ENCODE measurements at regions not wholly inside any gene's neighbourhood (a gene's known extent, or its start where the extent isn't known, plus 50 kb on each side); places are given as distances from the start of the nearest gene placed in this dataset.

- Histone ChIP-seq H3K4me3 (no peak overlapping the region), H4K20me1 (ENCODE audit: control insufficient read depth, insufficient read depth) (no peaks in the 10 kb centered on the region), H3K4me1 (ENCODE audit: control insufficient read depth, insufficient read depth, low read length) (no peaks in the 10 kb centered on the region), H3K4me2 (ENCODE audit: control insufficient read depth, insufficient read depth) (no peak overlapping the region), H3K27me3 (replicated peaks in 1 of 2; ENCODE audit: control insufficient read depth in 2 of 2, insufficient read depth in 2 of 2, low read length in 1 of 2) (no peaks in the 10 kb centered on the region; a peak in 1 of 4 replicates), H3K27ac (ENCODE audit: control insufficient read depth, insufficient read depth) (no peak overlapping the region), H3K79me2 (ENCODE audit: control insufficient read depth, insufficient read depth, low read length) (no peaks in the 10 kb centered on the region), H3K9me3 (replicated peaks; ENCODE audit: control insufficient read depth, insufficient read depth, low read length) (no peaks in the 10 kb centered on the region), H3K36me3 (ENCODE audit: control insufficient read depth in 2 of 2, insufficient read depth in 2 of 2, low read length in 1 of 2) (no peaks in the 10 kb centered on the region), H3K9ac (ENCODE audit: control insufficient read depth, insufficient read depth, low read length) (no peak overlapping the region), H2AFZ (ENCODE audit: control insufficient read depth, low read depth, low read length) (no peak overlapping the region)
- CTCF ChIA-PET: no interaction called here
- BruUV-seq (replicated peaks): no TSS peak
- TF ChIP-seq NKRF (conservative IDR thresholded peaks at IDR 0.05) (no peak), ZBTB40 (IDR thresholded peaks at IDR 0.05; ENCODE audit: borderline replicate concordance) (no peak), ELK1 (IDR thresholded peaks at IDR 0.05; ENCODE audit: low read depth, low read length) (no peak), MXI1 (IDR thresholded peaks at IDR 0.05; ENCODE audit: low read depth, low read length) (no peak), CREM (IDR thresholded peaks at IDR 0.05; ENCODE audit: low read depth) (no peak), KLF5 (IDR thresholded peaks at IDR 0.05; ENCODE audit: partially characterized antibody) (no peak), ZNF384 (IDR thresholded peaks at IDR 0.05; ENCODE audit: borderline replicate concordance, low read depth, low read length) (no peak), POLR2A (IDR thresholded peaks at IDR 0.05; ENCODE audit: low read depth, low read length) (no peak)
- WGBS (ENCODE audit: insufficient coverage, insufficient replicate concordance, low lambda C conversion rate, missing lambda C conversion rate): 61% methylated on average over 15 of the region's 15 CpGs
- RAD21 ChIA-PET (ENCODE audit: unreplicated experiment): no interaction called here
- intact Hi-C loops (cut with micrococcal nuclease; ENCODE audit: unreplicated experiment) (no loop called here), in situ Hi-C loops (cut with MboI) (no loop called here)
- ATAC-seq (no peak), DNase-seq (ENCODE audit: low read depth, low spot score) (no peak), FAIRE-seq (no peak)
- POLR2A ChIA-PET: no interaction called here
- SMC1A ChIA-PET (ENCODE audit: uncharacterized antibody, unreplicated experiment): no interaction called here
These were observed 63.5 kb upstream of the SERP2 start for GRCh38 chr13:44309794-44310757.

Measured in GM12878 (cell line).